Epidermal melanocyte (primary cell): ENCODE measurements at regions not wholly inside any gene's neighbourhood (a gene's known extent, or its start where the extent isn't known, plus 50 kb on each side); places are given as distances from the start of the nearest gene placed in this dataset.
"Not testable (repeated sequence)": the region's sequence is repeated elsewhere in the genome, so short reads cannot be mapped to it uniquely, and the experiment has no call there.

Experiments
- DNase-seq: peaks from one replicate; pipeline ENCODE4 v3.0.0; 2011; ENCODE audit warnings: low spot score; ENCODE audit not compliant: insufficient read length

GRCh38 chr6:12477616-12478015 lies 187.5 kb downstream of the EDN1 start:
- no peak for DNase-seq

GRCh38 chr6:12478921-12479320 lies 188.8 kb downstream of the EDN1 start:
- no peak for DNase-seq

GRCh38 chr6:12479451-12479850 lies 189.3 kb downstream of the EDN1 start:
- no peak for DNase-seq

GRCh38 chr6:12479881-12480280 lies 189.7 kb downstream of the EDN1 start:
- DNase-seq: no peak

- DNase-seq: no peak
Observed at GRCh38 chr6:12480379-12480778, 190.2 kb downstream of the EDN1 start.

GRCh38 chr6:12481292-12481691 lies 191.1 kb downstream of the EDN1 start:
- DNase-seq: no peak

- DNase-seq: no peak
Observed at GRCh38 chr6:12481850-12482249, 191.7 kb downstream of the EDN1 start.

- DNase-seq: no peak
Observed at GRCh38 chr6:12482386-12483375, 192.5 kb downstream of the EDN1 start.

- no peak for DNase-seq
Observed at GRCh38 chr6:12483712-12484111, 193.6 kb downstream of the EDN1 start.

GRCh38 chr6:12484519-12484918 lies 194.4 kb downstream of the EDN1 start:
- no peak for DNase-seq

- DNase-seq: no peak
Observed at GRCh38 chr6:12485226-12485764, 195.1 kb downstream of the EDN1 start.

- DNase-seq: no peak
Observed at GRCh38 chr6:12485837-12486236, 195.7 kb downstream of the EDN1 start.

- DNase-seq: no peak
Observed at GRCh38 chr6:12490351-12490903, 200.3 kb downstream of the EDN1 start.

GRCh38 chr6:12490904-12491571 lies 200.9 kb downstream of the EDN1 start:
- DNase-seq: no peak

GRCh38 chr6:12492929-12493328 lies 202.8 kb downstream of the EDN1 start:
- DNase-seq: not testable (repeated sequence)

GRCh38 chr6:12493446-12493845 lies 203.3 kb downstream of the EDN1 start:
- DNase-seq: no peak

- no peak for DNase-seq
Observed at GRCh38 chr6:12494161-12494560, 204.0 kb downstream of the EDN1 start.

GRCh38 chr6:12501990-12502389 lies 211.8 kb downstream of the EDN1 start:
- DNase-seq: no peak

- no peak for DNase-seq
Observed at GRCh38 chr6:12504325-12504966, 212.1 kb upstream of the PHACTR1 start.

GRCh38 chr6:12505486-12505885 lies 211.1 kb upstream of the PHACTR1 start:
- DNase-seq: no peak

GRCh38 chr6:12506159-12506558 lies 210.4 kb upstream of the PHACTR1 start:
- DNase-seq: no peak
